Endothelial cell of umbilical vein (primary cell): ENCODE measurements at regions not wholly inside any gene's neighbourhood (a gene's known extent, or its start where the extent isn't known, plus 50 kb on each side); places are given as distances from the start of the nearest gene placed in this dataset.

Experiments
- BruUV-seq: library from RNA; stranded (reverse); fragments of 400-500 nt; replicated peaks from 2 replicates; lab custom pipeline; 2021; lab: Mats Ljungman, UMichigan
- CTCF ChIA-PET: fragments of 300-600, 350-600 bp; sonication (Branson Sonifier 250); formaldehyde crosslinking; loops from one replicate; lab custom pipeline; 2021; ENCODE audit warnings: antibody characterized with exemption, inconsistent platforms; lab: Charles Lee
- POLR2A ChIA-PET: fragments of 300-600, 350-600 bp; sonication (Branson Sonifier 250); formaldehyde crosslinking; loops from one replicate; lab custom pipeline; 2021; ENCODE audit warnings: antibody characterized with exemption, inconsistent platforms; lab: Charles Lee
- DNase-seq: peaks from one replicate; pipeline ENCODE4 v3.0.0-alpha.2; 2011; ENCODE audit warnings: low read depth, low spot score
- FAIRE-seq: peaks from 2 replicates; lab custom pipeline; 2011; peaks lifted over from hg19 to GRCh38; lab: Jason Lieb, UNC
- H2AFZ ChIP-seq: 2 replicates; pipeline ENCODE4 v1.6.0; 2012; ENCODE audit warnings: low read depth, low read length, control low read depth, inconsistent platforms
- H3K27ac ChIP-seq: 2 replicates; pipeline ENCODE4 v1.5.1; 2011; ENCODE audit warnings: low read depth, mild to moderate bottlenecking, control low read depth, low read length, moderate library complexity; ENCODE audit not compliant: insufficient read depth
- H3K27me3 ChIP-seq, 2 experiments: 2 replicates each; pipeline versions ENCODE4 v1.6.0 to v1.6.1; 2011; ENCODE audit warnings: low read length in 2 of 2, mixed read lengths in 1 of 2; ENCODE audit not compliant: control insufficient read depth in 2 of 2, insufficient read depth in 2 of 2
- H3K36me3 ChIP-seq, 2 experiments: 2 replicates in 1 of 2; 3 replicates in 1 of 2; pipeline ENCODE4 v1.5.1; 2011; ENCODE audit warnings: low read length in 2 of 2, mild to moderate bottlenecking in 1 of 2, moderate library complexity in 1 of 2; ENCODE audit not compliant: control insufficient read depth in 2 of 2, insufficient read depth in 2 of 2; ENCODE audit errors: extremely low read depth in 1 of 2
- H3K4me1 ChIP-seq: 3 replicates; pipeline ENCODE4 v1.5.1; 2011; ENCODE audit warnings: mild to moderate bottlenecking, low read length; ENCODE audit not compliant: control insufficient read depth, insufficient read depth; ENCODE audit errors: extremely low read depth
- H3K4me2 ChIP-seq: 2 replicates; pipeline ENCODE4 v1.6.1; 2011; ENCODE audit warnings: low read length, control low read depth, mixed read lengths; ENCODE audit not compliant: insufficient read depth
- H3K4me3 ChIP-seq, 3 experiments: fragments of 200-600 bp in 1 of 3; sonication (generic), shearing (Covaris generic) in 1 of 3; replicated peaks in 1 of 3; 2 replicates each; pipeline ENCODE4 v1.5.1; 2011 to 2016; ENCODE audit warnings: control low read depth in 3 of 3, low read length in 3 of 3, mild to moderate bottlenecking in 2 of 3, inconsistent platforms in 1 of 3, low read depth in 1 of 3, moderate library complexity in 1 of 3; ENCODE audit not compliant: insufficient read depth in 1 of 3
- H3K79me2 ChIP-seq: 2 replicates; pipeline ENCODE4 v1.6.0; 2012; ENCODE audit warnings: low read length, inconsistent platforms; ENCODE audit not compliant: control insufficient read depth, insufficient read depth
- H3K9ac ChIP-seq: replicated peaks from 2 replicates; pipeline ENCODE3; 2011; ENCODE audit warnings: low read length, control low read depth; ENCODE audit not compliant: insufficient read depth; ENCODE audit errors: extremely low read depth
- H3K9me1 ChIP-seq: replicated peaks from 3 replicates; pipeline ENCODE4 v1.6.0; 2011; ENCODE audit warnings: mild to moderate bottlenecking, low read length; ENCODE audit not compliant: control insufficient read depth, insufficient read depth; ENCODE audit errors: extremely low read depth
- H3K9me3 ChIP-seq: replicated peaks from 2 replicates; pipeline ENCODE4 v1.5.1; 2012; ENCODE audit warnings: low read length, inconsistent platforms; ENCODE audit not compliant: control insufficient read depth, insufficient read depth
- H4K20me1 ChIP-seq: replicated peaks from 2 replicates; pipeline ENCODE3; 2011; ENCODE audit warnings: mild to moderate bottlenecking, low read length; ENCODE audit not compliant: control insufficient read depth, insufficient read depth; ENCODE audit errors: extremely low read depth
- CTCF ChIP-seq, 2 donors: IDR thresholded peaks; 1 replicate in 1 of 2; 2 replicates in 1 of 2; pipeline ENCODE4 v1.5.1; 2011; ENCODE audit warnings: low read length in 2 of 2, mild to moderate bottlenecking in 2 of 2, moderate library complexity in 2 of 2, control low read depth in 1 of 2, inconsistent platforms in 1 of 2, low read depth in 1 of 2; ENCODE audit not compliant: insufficient read depth in 1 of 2; ENCODE audit errors: extremely low read depth in 1 of 2
- EZH2 ChIP-seq: IDR thresholded peaks from 2 replicates; pipeline ENCODE4 v1.6.1; 2012; ENCODE audit warnings: borderline replicate concordance, low read depth, mild to moderate bottlenecking, moderate library complexity, low read length, inconsistent platforms; ENCODE audit not compliant: severe bottlenecking
- FOS ChIP-seq: IDR thresholded peaks from 2 replicates; pipeline ENCODE4 v1.6.1; 2011; ENCODE audit warnings: mild to moderate bottlenecking, low read length, moderate library complexity, borderline replicate concordance; ENCODE audit not compliant: insufficient read depth
- GATA2 ChIP-seq: IDR thresholded peaks from 2 replicates; pipeline ENCODE4 v1.7.0; 2011; ENCODE audit warnings: low read depth, mild to moderate bottlenecking, moderate library complexity, mixed read lengths, low read length; ENCODE audit not compliant: insufficient read length, insufficient read depth
- JUN ChIP-seq: IDR thresholded peaks from 2 replicates; pipeline ENCODE4 v1.6.1; 2011; ENCODE audit warnings: borderline replicate concordance, low read depth; ENCODE audit not compliant: insufficient read length, insufficient read depth
- MAX ChIP-seq: IDR thresholded peaks from 2 replicates; pipeline ENCODE4 v1.6.1; 2011; ENCODE audit not compliant: insufficient read depth, insufficient read length
- MYC ChIP-seq: IDR thresholded peaks from one replicate; pipeline ENCODE4 v1.6.1; 2011; ENCODE audit warnings: mild to moderate bottlenecking, low read depth, low read length
- POLR2A ChIP-seq: IDR thresholded peaks from 2 replicates; pipeline ENCODE4 v1.6.1; 2012; ENCODE audit warnings: low read depth, mild to moderate bottlenecking, control low read depth, low read length
- POLR2AphosphoS5 ChIP-seq: IDR thresholded peaks from 2 replicates; pipeline ENCODE4 v1.6.1; 2012; ENCODE audit warnings: low read depth, mild to moderate bottlenecking, control low read depth, low read length, moderate library complexity; ENCODE audit not compliant: insufficient read depth
- dilution Hi-C: fragments of 300-500 bp; cut with MboI; formaldehyde crosslinking; loops from one replicate; pipeline ENCODE4 v1.15.0; 2019; ENCODE audit warnings: low sequenced_read_pairs; ENCODE audit not compliant: extremely low pct_ligation_motif_present
- intact Hi-C: fragments of 100-400 bp; cut with micrococcal nuclease; formaldehyde crosslinking; loops from one replicate; pipeline ENCODE4 v1.10.0; 2022

- Histone ChIP-seq H3K27me3 (peaks cover 0 to 2% of the 10 kb centered on the region in 2 experiments), H2AFZ (no peak overlapping the region), H3K4me3 (no peak overlapping the region), H3K4me1 (no peaks in the 10 kb centered on the region), H3K4me2 (no peak overlapping the region), H3K27ac (no peak overlapping the region), H4K20me1 (no peaks in the 10 kb centered on the region), H3K9me1 (no peaks in the 10 kb centered on the region), H3K36me3 (no peaks in the 10 kb centered on the region), H3K9me3 (no peaks in the 10 kb centered on the region), H3K9ac (no peak overlapping the region), H3K79me2 (no peaks in the 10 kb centered on the region)
- TF ChIP-seq FOS, result no peak
- dilution Hi-C loops, result no loop called here
- BruUV-seq, result no TSS peak
- DNase-seq (no peak), FAIRE-seq (no peak)
- intact Hi-C loops, result no loop called here
- POLR2A ChIA-PET, result no interaction called here
- CTCF ChIA-PET, result interaction anchor here (1.1 kb wide), 1 partner anchor 62 kb away, joined by 5 read pairs; no protein-coding TSS in a partner anchor
These were observed 66.0 kb upstream of the FAM20C start for GRCh38 chr7:126368-126767.

- ChIA-PET POLR2A (no interaction called here), CTCF (no interaction called here)
- Histone ChIP-seq H3K4me2 (no peak overlapping the region), H3K36me3 (no peaks in the 10 kb centered on the region), H4K20me1 (no peaks in the 10 kb centered on the region), H3K9me1 (no peaks in the 10 kb centered on the region), H3K4me3 (no peak overlapping the region), H3K9ac (no peak overlapping the region), H3K4me1 (no peaks in the 10 kb centered on the region), H2AFZ (no peak overlapping the region), H3K79me2 (no peaks in the 10 kb centered on the region), H3K27me3 (peaks cover 0 to 2% of the 10 kb centered on the region in 2 experiments), H3K9me3 (no peaks in the 10 kb centered on the region), H3K27ac (no peak overlapping the region)
- no peak for DNase-seq
- TF ChIP-seq MAX, result no peak
- no peak for TF ChIP-seq MYC
- no peak for TF ChIP-seq GATA2
- no peak for TF ChIP-seq CTCF (IDR thresholded peaks at IDR 0.05; ENCODE audit: extremely low read depth in 1 of 2, insufficient read depth in 1 of 2, low read depth in 1 of 2, low read length in 2 of 2)
- no peak for TF ChIP-seq POLR2A
- TF ChIP-seq FOS, result no peak
- no peak for TF ChIP-seq EZH2
- TF ChIP-seq POLR2AphosphoS5, result no peak
- TF ChIP-seq JUN, result no peak
- BruUV-seq, result no TSS peak
- dilution Hi-C loops (no loop called here), intact Hi-C loops (no loop called here)
- FAIRE-seq, result no peak
These were observed 65.2 kb upstream of the FAM20C start for GRCh38 chr7:127064-127598.
